HG02973 (cell line): ENCODE measurements at regions not wholly inside any gene's neighbourhood (a gene's known extent, or its start where the extent isn't known, plus 50 kb on each side); places are given as distances from the start of the nearest gene placed in this dataset.
"Not testable (repeated sequence)": the region's sequence is repeated elsewhere in the genome, so short reads cannot be mapped to it uniquely, and the experiment has no call there.

Source experiments
- ATAC-seq: cut with Tn5 transposase; IDR thresholded peaks from one replicate; pipeline ENCODE4 v1.9.1; 2021; ENCODE audit warnings: moderate library complexity; ENCODE audit not compliant: unreplicated experiment

DNA sequence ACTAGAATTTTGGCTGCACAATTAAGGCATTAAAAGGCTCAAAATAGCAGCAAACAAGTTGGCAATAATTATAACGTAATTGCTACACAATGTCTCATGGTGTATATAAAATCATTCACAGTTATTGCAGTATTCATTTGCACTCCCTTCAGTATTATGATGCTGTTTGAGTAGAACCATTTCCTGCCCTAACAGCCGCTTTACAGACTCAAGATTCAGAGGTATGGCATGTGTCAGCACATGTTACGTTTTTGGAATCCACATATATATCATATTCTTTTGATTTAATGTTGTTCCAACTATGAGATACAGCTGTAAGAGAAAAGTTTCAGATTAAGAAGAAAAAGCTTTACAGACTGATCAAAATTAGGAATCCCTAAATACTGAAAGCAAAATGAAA is 56.3 kb upstream of the NCKAP5 start:
- no peak for ATAC-seq

DNA sequence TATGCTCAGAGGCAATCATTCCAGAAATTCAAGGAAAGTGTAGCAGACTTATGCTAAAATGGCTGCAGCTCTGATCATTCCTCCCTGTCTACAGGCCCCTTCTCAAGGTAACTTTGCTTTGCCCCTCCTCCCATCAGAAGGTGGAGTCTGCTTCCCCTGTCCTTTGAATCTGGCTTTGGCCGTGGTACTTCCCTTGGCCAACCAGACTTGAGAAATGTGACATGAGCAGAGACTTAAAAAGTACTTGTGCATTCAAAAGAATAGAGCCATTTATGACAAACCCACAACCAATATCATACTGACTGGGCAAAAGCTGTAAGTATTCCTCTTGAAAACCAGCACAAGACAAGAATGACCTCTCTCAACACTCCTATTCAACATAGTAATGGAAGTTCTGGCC is 59.5 kb upstream of the NCKAP5 start:
- ATAC-seq: no peak

DNA sequence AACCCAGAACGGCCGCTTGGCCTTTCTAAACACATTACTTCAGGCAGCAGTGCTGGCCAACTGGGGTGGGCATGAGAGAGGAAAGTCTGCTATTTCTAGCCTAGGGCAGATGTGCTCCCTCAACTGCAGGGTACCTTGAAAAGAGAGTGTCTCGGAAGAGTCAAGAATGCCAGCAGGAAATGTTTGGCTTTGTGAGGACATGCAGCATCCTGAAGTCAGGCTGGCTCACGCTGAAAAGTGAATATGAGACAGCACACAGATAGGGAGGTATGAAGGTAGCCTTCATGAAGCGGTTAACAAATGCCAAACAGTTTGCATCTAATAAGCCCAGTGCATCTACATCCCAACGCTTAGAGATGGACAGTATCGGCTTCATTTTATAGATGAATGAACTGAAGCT is 65.0 kb upstream of the NCKAP5 start:
- ATAC-seq: no peak

DNA sequence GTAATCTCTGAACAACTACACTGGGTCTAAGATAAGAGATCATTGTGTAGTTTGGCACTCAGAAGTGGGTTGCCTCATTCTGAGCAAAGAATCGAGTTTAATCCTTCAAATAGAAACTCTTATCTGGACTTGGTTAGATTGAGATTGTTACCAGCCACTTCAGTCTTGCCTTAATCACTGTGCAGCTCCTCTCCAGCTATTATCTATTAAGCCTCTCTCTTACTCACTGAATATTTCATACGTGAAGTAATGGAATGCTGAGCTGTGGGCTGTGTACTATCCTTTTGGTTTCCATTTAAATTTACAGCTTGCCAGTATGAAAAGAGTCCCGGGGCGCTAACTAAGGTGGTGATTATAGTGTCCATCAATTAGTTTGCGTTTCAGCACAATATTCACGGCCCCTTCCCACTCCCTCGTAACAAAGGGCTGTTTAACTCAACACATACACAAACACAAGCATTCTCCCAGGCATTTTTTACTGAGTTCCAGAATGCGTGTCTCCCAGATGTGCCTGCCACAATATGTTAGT is 65.7 kb upstream of the NCKAP5 start:
- ATAC-seq: no peak

DNA sequence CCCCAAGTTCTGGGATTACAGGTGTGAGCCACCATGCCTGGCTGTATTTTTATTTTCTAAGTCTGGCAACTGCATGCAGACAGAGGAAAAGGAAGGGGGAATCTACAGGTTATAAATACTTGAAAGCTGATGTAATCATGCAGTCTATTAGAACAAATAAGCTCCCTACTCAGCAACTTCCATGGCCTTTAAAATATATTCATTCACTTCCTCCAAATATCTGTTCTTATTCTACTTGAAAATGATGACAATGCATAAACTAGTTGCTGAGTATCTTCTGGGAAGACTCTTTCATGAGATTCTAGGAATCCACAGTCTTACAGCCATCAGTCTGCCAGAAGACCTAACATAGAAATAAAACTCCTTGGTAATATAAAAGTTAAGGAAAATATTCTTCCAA is 66.9 kb upstream of the NCKAP5 start:
- ATAC-seq: no peak

DNA sequence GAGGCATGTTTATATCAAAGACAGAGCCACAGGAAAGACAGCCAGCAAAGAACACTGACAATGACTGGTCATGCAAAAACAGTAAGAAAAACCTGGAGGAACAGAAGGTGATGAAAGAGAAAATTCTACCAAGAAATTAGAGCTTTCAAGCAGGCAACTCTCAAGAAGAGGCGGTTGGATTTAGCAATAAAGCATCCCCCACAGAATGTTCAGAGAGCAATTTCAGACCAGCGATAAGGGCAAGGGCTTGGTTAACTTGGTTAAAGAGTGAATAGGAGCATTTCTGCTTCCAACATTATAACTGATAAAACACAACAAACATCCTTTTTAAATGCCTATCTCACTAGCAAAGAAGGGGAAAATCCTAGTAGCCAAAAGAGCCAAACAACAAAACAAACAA is 68.0 kb upstream of the NCKAP5 start:
- no peak for ATAC-seq

DNA sequence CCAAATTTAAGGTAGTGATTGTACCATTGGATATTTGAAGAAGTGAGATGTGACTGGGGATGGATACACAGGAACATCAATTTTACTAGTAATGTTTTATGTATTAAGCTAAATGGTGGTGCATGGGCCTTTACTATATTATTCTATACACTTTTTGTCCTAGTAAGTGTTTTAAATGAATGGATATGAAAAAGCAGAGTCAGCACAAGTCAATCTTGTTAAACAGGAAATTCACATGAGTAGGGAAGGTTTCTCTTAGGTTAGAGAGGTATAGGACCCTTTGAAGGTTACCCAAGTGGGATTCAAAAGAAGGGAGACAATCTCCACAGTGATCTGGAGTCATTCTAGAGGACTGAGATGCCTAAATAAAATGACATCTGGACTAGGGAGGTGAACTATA is 71.8 kb upstream of the NCKAP5 start:
- no peak for ATAC-seq

DNA sequence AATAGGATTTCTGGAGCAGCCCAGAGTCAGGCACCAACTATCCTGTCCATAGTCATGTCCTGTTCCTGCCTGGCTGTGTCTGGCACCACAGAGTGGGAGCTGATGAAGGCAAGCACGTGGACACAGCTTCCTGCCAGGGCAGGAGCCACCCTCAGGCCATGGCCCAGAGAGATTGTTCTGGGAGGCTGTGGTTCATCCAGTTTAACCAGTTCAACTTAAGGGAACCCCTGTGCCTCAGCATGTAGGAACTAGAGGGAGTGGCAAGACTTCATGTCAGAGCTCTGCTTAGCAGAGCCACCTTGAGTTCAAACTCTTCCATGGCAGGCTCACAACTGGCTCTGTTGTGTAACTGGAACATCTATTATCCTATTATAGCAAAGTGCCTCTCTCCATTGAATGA is 73.2 kb upstream of the NCKAP5 start:
- ATAC-seq: no peak

DNA sequence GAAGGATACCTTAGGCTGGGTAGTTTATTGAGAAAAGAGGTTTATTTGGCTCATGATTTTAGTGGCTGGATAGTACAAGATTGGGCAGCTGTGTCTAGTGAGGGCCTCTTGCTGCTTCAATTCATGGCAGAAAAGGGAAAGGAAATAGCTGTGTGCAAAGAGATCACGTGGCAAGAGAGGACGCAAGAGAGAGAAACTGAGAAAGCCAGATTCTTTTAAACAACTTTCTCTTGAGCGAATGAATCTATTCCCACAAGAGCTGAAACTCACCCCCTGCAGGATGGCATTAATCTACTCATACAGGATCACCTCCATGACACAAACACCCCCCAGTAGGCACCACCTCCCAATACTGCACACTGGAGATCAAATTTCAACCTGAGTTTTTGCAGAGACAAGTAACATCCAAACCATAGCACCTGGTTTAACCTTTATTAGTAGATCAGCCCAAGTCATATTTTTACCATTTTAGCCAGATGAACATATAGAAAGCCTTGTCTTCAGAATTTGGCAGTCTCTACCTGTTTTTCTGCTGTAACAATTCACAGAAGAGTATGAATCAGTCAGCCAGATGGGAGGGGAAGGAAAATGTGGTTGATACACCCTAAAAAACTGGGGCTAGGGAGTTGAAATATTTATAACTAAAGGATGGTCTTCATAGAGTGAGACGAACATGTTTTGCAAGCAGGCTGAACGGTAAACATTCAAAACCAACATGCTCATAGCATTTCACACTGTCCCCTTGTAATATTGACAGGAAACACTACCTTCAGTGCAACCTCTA is 73.9 kb upstream of the NCKAP5 start:
- no peak for ATAC-seq

DNA sequence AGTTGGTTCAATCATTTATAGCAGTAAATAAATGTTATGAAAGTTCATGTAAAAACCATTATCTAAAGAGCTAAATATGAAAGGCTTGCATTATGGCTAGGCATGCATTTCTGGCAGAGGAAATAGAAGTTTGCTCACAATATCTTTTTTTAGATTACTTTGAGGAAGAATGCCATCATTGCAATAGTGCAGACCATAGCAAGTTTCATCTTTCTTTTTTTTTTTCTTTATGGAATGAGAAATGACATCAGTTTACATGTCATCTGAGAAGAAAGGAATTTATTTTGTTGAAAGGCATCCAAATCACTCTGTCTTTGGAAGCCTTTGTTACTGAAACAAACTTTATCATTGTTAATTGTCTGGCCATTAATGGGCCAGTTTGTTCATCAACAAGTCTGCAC is 74.5 kb upstream of the NCKAP5 start:
- ATAC-seq: no peak

DNA sequence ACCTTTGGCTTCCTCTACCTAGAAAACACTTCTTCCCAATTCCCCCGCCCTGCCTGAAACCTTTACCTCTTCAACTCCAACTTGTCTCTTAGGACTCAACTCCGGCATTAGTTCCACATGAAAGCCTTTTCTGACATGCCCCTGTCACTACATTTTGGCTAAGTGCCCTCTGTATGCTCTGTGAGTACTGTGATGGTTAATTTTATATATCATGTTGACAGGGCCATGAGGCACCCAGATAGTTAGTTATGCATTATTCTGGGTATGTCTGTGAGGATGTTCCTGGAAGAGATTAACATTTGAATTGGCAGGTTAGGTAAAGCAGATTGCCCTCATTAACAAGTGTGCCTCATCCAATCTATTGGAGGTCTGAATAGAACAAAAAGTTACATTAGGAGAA is 75.6 kb upstream of the NCKAP5 start:
- ATAC-seq: no peak

DNA sequence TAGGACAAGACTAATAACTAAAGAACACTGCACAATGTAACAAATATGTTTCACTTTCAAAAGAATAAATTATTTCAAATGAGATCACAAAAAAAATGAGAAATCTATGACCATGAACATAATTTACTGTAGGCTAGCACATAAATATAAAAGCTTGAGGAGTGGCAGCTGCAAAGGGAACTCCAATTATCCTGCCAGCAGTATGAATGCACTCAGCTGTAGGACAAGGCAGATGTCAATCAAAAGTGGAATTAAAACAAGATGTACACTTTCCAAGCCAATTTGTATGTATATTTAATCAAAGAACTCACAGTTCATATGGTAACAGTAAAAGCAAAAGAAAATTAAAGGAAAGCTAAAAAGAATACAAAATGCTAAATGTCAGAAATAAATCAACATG is 76.6 kb upstream of the NCKAP5 start:
- ATAC-seq: no peak

DNA sequence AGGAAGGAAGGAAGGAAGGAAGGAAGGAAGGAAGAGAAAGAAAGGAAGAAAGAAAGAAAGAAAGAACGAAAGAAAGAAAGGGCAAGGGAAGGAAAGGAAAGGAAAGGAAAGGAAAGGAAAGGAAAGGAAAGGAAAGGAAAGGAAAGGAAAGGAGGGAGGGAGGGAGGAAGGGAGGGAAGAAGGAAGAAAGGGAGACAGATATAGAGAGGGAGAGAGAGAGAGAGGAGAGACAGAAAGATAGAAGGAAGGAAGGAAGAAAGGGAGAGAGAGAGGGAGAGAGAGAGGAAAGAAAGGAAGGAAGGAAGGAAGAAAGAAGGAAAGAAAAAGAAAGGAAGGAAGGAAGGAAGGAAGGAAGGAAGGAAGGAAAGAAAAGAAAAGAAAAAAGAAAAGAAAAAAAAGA is 79.1 kb upstream of the NCKAP5 start:
- ATAC-seq: not testable (repeated sequence)

DNA sequence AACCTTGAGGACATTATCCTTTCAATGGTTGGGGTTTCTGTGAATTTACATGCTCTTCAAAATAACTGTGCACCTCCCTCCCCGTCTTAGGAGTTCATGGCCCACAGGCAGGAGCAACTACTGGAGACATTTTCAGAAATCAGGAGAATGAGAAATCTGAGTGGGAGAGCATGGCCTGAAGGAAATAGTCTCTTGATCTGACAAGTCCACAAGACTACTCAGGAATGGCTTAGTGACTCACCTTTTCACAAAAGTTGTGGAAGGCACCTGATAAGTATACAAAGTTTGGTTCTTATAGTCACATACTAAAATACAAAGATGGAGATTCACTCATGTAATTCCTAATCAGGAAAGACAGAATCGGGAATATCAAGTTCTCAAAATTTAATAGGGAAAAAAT is 83.6 kb upstream of the NCKAP5 start:
- ATAC-seq: no peak

DNA sequence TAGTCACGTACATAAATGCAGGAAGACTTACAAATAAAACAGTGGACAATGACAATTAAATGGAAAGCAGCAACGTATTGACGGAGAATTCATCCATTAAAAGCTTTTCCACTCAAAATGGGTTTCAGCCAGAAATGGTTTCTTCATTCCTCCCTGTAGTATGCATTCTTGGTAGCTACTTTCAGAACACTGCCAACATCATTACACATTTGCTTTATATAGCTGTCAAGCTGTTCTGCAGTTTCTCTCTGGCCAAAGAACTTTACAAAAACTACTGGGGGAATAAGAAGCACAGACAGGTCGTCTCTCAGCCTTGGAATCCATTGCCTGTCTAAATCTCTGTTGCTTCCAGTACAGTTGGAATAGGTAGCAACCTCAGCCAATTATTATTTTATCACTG is 84.1 kb upstream of the NCKAP5 start:
- ATAC-seq: no peak

DNA sequence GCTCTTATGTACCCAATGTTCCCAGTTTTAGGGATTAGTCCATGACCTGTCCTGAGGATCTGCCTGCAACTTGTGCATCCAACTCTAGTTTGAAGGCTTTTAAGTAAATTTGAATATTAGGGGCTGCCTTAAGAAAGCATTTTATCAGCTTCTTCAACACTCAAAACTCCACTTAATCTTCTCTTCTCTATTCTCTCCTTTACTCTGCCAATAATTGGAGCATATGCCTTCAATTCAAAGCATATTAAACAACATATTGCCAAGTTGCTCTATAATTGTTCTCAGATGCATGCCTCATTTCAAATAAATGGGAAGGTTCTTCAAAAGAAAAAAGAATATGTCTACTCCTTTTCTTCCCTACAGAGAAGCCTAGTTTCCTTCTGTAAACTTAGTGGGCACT is 84.8 kb upstream of the NCKAP5 start:
- no peak for ATAC-seq

DNA sequence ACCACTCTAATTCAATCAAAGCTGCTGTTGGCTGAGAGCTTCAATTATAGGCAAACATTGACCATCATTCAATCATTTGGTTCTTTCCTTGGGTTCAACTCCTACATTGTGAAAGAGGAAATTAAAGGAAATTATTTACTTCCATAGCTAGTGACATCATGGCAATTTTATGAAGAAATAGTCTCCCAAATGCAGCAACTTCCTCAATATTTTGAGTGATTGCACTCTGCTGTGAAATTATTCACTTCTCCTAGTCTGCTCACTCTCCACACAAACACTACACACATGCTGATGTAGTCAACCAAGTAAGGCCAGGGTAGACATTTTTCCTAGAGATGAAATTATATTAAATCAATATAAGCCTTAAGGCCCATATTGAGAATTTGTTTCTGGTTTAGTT is 86.7 kb upstream of the NCKAP5 start:
- ATAC-seq: no peak

DNA sequence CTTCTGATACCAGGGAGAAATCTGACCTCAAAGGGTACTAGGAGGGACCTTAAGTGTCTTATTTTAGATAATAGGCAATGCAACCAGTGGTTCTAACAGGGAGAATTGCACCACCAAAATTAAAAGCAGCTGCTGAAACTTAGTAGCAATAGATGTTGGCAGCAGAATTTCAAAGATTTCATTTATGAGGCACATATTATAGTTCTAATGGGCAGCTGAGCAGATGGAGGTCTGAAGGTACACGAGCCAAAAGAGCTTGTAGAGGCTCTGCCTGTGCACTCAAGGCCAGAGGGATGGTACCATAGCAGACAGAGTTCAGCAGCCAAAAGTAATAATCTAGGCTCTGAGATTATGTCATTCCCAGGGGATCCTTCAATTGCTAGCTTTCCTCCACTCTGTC is 87.3 kb upstream of the NCKAP5 start:
- no peak for ATAC-seq

DNA sequence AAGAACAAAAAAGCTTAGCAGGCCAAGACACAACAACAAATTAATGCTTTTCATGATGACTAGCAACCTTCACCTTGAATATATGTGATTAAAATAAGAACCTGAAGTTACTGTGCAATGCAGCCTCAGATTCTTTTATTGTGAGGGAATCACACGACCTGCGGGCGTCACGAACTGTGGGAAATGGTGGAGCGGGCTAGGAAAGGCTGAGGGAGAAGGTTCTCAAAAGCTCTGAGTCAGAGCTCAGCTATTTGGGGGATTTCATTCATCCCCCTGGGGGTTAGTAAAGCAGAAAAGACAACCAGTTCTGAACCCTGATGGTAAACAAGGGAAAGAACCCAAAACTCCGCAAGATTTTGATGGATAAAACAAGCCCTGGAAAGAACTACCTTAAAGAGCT is 89.3 kb upstream of the NCKAP5 start:
- no peak for ATAC-seq

DNA sequence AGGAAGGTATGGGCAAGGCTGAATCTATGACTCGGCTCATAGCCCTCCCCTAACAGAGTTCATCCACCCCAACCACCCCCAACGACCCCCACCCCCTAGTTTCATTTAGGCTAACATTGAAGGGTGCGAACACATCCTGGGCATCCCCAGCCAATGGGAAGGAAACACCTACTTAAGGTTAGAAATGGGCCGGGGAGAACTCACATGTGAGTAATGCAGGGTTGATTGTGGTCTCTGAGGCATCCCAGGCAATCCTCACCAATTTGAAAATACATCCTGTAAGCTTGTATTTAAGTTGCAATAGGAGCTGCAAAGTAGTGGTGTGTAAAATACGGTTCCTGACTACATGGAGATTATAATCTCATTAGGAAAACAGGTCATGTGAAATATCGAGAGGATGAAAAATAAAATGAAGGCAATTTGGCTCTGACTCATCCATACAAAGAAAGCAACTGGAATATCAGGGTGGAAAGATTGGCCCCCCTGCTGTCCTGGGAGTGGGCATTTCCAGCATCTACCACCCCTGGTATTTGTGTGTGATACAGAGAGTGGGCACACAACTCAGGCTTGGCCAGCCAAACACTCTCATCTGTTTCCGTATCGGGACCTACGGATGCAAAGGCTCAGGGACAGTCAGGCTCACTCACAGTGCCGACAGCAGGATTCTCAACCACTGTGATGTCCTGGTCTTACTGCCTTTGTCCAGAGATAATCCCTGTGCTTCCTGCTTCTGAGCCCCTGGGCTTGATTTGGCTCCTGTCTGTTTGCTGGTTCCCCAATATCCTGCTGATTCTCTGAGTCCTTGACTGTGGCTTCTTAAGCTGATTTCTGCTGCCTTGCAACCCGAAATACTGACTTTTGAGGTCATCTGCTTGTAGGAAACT is 90.0 kb upstream of the NCKAP5 start:
- no peak for ATAC-seq

DNA sequence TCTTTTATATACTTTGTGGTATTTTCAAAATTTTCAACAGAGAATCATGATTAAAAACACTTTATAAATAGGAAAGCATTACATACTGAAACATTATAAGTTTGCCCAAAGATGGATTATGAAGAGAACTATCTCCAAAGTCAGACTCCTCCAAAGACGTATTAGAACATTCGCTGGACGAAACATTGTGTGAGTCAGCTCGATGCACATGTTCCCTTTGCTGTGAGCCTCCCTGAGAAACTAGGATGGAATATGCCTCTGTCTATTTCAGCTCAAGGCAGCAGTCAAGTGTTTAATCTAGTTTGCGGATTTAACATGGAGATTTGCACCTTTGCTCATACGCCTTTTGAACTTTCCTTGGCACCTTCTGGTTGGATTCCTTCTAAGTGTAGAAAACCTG is 92.2 kb upstream of the NCKAP5 start:
- ATAC-seq: no peak

DNA sequence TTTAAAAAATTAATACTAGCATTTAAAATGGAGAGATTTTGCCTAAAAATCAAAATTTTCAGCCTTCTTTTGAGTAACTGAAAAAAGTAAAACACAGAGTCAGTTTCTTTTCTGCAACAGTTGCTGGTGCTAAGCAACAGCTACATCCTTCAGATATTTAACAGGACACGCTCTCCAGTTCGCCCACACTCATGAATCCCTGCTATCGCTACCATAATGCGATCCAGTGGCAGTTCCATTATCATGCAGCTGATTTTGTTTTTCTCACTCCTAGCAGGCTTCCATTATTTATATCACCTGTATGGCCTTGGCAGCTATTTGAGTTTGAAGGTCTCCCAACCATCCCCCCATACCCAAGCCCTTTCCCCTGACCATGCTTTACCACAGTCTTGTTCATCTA is 93.1 kb upstream of the NCKAP5 start:
- ATAC-seq: no peak
